Lung (tissue), 11 donors: ENCODE measurements at regions not wholly inside any gene's neighbourhood (a gene's known extent, or its start where the extent isn't known, plus 50 kb on each side); places are given as distances from the start of the nearest gene placed in this dataset.

Source experiments
- ATAC-seq: fragments of 200-7000 bp; cut with Tn5 transposase; one replicate; pipeline ENCODE4 v1.9.1; 2020; ENCODE audit warnings: moderate number of reproducible peaks; ENCODE audit not compliant: insufficient read depth, low FRiP score
- DNase-seq, 3 donors: peaks; one replicate each; pipeline ENCODE4 v3.0.0-alpha.2; 2013 to 2017
- H3K27ac ChIP-seq, 2 donors: one replicate each; pipeline ENCODE4 v1.5.1; 2013; ENCODE audit warnings: mild to moderate bottlenecking in 2 of 2, moderate library complexity in 2 of 2, control low read depth in 1 of 2, inconsistent platforms in 1 of 2, low read depth in 1 of 2, low read length in 1 of 2
- H3K27me3 ChIP-seq, 3 donors: one replicate each; pipeline ENCODE4 v1.5.1; 2013; ENCODE audit warnings: low read length in 2 of 3; ENCODE audit not compliant: control insufficient read depth in 3 of 3, insufficient read depth in 3 of 3
- H3K36me3 ChIP-seq, 4 donors: one replicate each; pipeline ENCODE4 v1.5.1; 2013; ENCODE audit warnings: low read length in 4 of 4, mild to moderate bottlenecking in 1 of 4, moderate library complexity in 1 of 4; ENCODE audit not compliant: control insufficient read depth in 4 of 4, insufficient read depth in 4 of 4
- H3K4me1 ChIP-seq, 5 donors: one replicate each; pipeline ENCODE4 v1.5.1; 2013; ENCODE audit warnings: low read length in 5 of 5, mild to moderate bottlenecking in 2 of 5, moderate library complexity in 1 of 5; ENCODE audit not compliant: control insufficient read depth in 5 of 5, insufficient read depth in 5 of 5
- H3K4me3 ChIP-seq: one replicate; pipeline ENCODE4 v1.5.1; 2013; ENCODE audit warnings: mild to moderate bottlenecking, control low read depth, moderate library complexity
- H3K9ac ChIP-seq, 2 donors: one replicate each; pipeline ENCODE4 v1.5.1; 2013; ENCODE audit warnings: low read length in 2 of 2, control low read depth in 1 of 2; ENCODE audit not compliant: insufficient read depth in 1 of 2
- H3K9me3 ChIP-seq, 4 donors: one replicate each; pipeline ENCODE4 v1.5.1; 2013; ENCODE audit warnings: low read length in 3 of 4, mild to moderate bottlenecking in 1 of 4, moderate library complexity in 1 of 4; ENCODE audit not compliant: control insufficient read depth in 4 of 4, insufficient read depth in 3 of 4
- WGBS, 2 donors: extraction: QIAGEN DNeasy Blood & Tissue Kit; methylation state at CpG; one replicate each; pipeline ENCODE4 v1.1.7; 2013; 5-methylcytosine and 5-hydroxymethylcytosine counted together
- TF ChIP-seq, protein P1 (sequence below): IDR thresholded peaks from 2 replicates; pipeline ENCODE4 v1.5.1; 2012; ENCODE audit warnings: mild to moderate bottlenecking; ENCODE audit errors: control extremely low read depth, extremely low read depth
- donor health status: control.
- donor health status: control.
- donor health status: Bipolar disorder and iron deficiency.
- donor health status: healthy.
- donor health status: DM: yes; HTN: yes; CAD: no.

- Histone ChIP-seq H3K27me3 (no peaks in the 10 kb centered on the region), H3K27ac (no peak overlapping the region), H3K9me3 (peaks cover 0 to 2% (median under 1%) of the 10 kb centered on the region in 4 donors), H3K9ac (no peak overlapping the region), H3K4me1 (no peaks in the 10 kb centered on the region), H3K4me3 (no peak overlapping the region), H3K36me3 (no peaks in the 10 kb centered on the region)
- ATAC-seq = no peak
- no peak for DNase-seq
- TF ChIP-seq, protein P1, sequence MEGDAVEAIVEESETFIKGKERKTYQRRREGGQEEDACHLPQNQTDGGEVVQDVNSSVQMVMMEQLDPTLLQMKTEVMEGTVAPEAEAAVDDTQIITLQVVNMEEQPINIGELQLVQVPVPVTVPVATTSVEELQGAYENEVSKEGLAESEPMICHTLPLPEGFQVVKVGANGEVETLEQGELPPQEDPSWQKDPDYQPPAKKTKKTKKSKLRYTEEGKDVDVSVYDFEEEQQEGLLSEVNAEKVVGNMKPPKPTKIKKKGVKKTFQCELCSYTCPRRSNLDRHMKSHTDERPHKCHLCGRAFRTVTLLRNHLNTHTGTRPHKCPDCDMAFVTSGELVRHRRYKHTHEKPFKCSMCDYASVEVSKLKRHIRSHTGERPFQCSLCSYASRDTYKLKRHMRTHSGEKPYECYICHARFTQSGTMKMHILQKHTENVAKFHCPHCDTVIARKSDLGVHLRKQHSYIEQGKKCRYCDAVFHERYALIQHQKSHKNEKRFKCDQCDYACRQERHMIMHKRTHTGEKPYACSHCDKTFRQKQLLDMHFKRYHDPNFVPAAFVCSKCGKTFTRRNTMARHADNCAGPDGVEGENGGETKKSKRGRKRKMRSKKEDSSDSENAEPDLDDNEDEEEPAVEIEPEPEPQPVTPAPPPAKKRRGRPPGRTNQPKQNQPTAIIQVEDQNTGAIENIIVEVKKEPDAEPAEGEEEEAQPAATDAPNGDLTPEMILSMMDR = no peak
- 60 to 64% methylated on average over 2 of the region's 2 CpGs for WGBS, 2 donors
Observed at GRCh38 chr12:28601570-28602058, 411.4 kb downstream of the CCDC91 start.

- no peak overlapping the region for H3K4me3 ChIP-seq
- DNase-seq (no peak), ATAC-seq (no peak)
- WGBS, 2 donors = 80 to 81% methylated on average over 4 of the region's 4 CpGs
- H3K9me3 ChIP-seq = peaks cover 0 to 7% (median 5%) of the 10 kb centered on the region in 4 donors
- H3K27me3 ChIP-seq = no peaks in the 10 kb centered on the region
- no peak overlapping the region for H3K9ac ChIP-seq
- no peaks in the 10 kb centered on the region for H3K36me3 ChIP-seq
- TF ChIP-seq, protein P1 = no peak
- no peak overlapping the region for H3K27ac ChIP-seq
- H3K4me1 ChIP-seq = no peaks in the 10 kb centered on the region
Observed at GRCh38 chr12:28602786-28603185, 412.5 kb downstream of the CCDC91 start.

- no peak overlapping the region for H3K27ac ChIP-seq
- no peaks in the 10 kb centered on the region for H3K4me1 ChIP-seq
- H3K4me3 ChIP-seq = no peak overlapping the region
- ATAC-seq (no peak), DNase-seq (no peak)
- H3K9ac ChIP-seq = no peak overlapping the region
- no peaks in the 10 kb centered on the region for H3K27me3 ChIP-seq
- TF ChIP-seq, protein P1 = no peak
- no peaks in the 10 kb centered on the region for H3K36me3 ChIP-seq
- 78 to 86% methylated on average over 5 of the region's 5 CpGs for WGBS, 2 donors
- H3K9me3 ChIP-seq = peaks cover 0 to 7% (median 5%) of the 10 kb centered on the region in 4 donors
Observed at GRCh38 chr12:28603239-28603638, 413.0 kb downstream of the CCDC91 start.

DNA sequence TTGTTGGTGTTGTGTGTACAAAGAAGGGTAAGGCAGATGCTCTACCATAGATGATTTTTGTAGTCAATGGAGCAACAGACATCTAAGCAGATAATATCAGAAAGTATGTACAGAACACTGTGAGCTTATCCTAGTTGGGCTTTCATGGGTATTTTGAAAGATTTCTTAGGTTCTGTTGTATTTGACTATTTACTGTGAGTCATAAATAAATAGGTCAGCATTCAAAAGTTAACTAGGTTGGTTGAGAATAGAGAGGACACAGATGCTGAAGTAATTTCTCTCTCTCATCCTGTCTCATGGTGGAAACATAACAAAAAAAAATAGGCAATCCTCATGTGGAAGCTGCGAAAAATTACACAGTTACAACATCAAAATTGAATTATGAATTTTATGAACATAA, 413.5 kb downstream of the CCDC91 start:
- H3K27me3 ChIP-seq = no peaks in the 10 kb centered on the region
- no peak for ATAC-seq
- WGBS, 2 donors = 85 to 92% methylated on average over 1 of the region's 1 CpG

More for the DNA sequence above, 413.5 kb downstream of the CCDC91 start:
- H3K9me3 ChIP-seq = peaks cover 0 to 7% (median 5%) of the 10 kb centered on the region in 4 donors
- H3K9ac ChIP-seq = no peak overlapping the region
- no peaks in the 10 kb centered on the region for H3K4me1 ChIP-seq
- H3K27ac ChIP-seq = no peak overlapping the region
- no peak for DNase-seq
- H3K36me3 ChIP-seq = no peaks in the 10 kb centered on the region
- H3K4me3 ChIP-seq = no peak overlapping the region
- TF ChIP-seq, protein P1 = no peak
